ENCODE measurements at regions not wholly inside any gene's neighbourhood (a gene's known extent, or its start where the extent isn't known, plus 50 kb on each side); places are given as distances from the start of the nearest gene placed in this dataset.

GRCh38 chr12:124387528-124387911 is 92.6 kb downstream of the RFLNA start:
- no peak for TF ChIP-seq CTCF (IDR thresholded peaks at IDR 0.05)
- peak; percentile 81 for DNase-seq
- Histone ChIP-seq H3K36me3 (peaks cover 32% of the 10 kb centered on the region), H3K27ac (peak overlapping the region; percentile 65), H3K4me1 (peaks cover 66% of the 10 kb centered on the region), H3K9me3 (no peaks in the 10 kb centered on the region), H3K4me3 (peak overlapping the region; percentile 56), H3K27me3 (no peaks in the 10 kb centered on the region)
- peak; percentile 18 for ATAC-seq
- intact Hi-C loops (cut with DNase I) = no loop called here

GRCh38 chr12:124386661-124387527 is 92.0 kb downstream of the RFLNA start:
- H3K27ac ChIP-seq = peak overlapping the region; percentile 65
- intact Hi-C loops (cut with DNase I) = no loop called here
- H3K4me1 ChIP-seq = peaks cover 66% of the 10 kb centered on the region
- no peak for DNase-seq
- ATAC-seq = no peak
- peaks cover 35% of the 10 kb centered on the region for H3K36me3 ChIP-seq
- no peak for TF ChIP-seq CTCF (IDR thresholded peaks at IDR 0.05)
- H3K4me3 ChIP-seq = peak overlapping the region; percentile 56
- H3K27me3 ChIP-seq = no peaks in the 10 kb centered on the region
- H3K9me3 ChIP-seq = no peaks in the 10 kb centered on the region

- H3K27me3 ChIP-seq = no peaks in the 10 kb centered on the region
- H3K4me1 ChIP-seq = peaks cover 67% of the 10 kb centered on the region
- no peak for TF ChIP-seq CTCF (IDR thresholded peaks at IDR 0.05)
- H3K27ac ChIP-seq = no peak overlapping the region
- peaks cover 35% of the 10 kb centered on the region for H3K36me3 ChIP-seq
- intact Hi-C loops (cut with DNase I) = no loop called here
- H3K9me3 ChIP-seq = no peaks in the 10 kb centered on the region
- no peak overlapping the region for H3K4me3 ChIP-seq
- no peak for ATAC-seq
- no peak for DNase-seq
Measured at GRCh38 chr12:124386059-124386458, 91.2 kb downstream of the RFLNA start.

- no peak for DNase-seq
Measured at GRCh38 chr12:124385219-124385969, 90.5 kb downstream of the RFLNA start.

GRCh38 chr12:124384299-124384894 is 89.5 kb downstream of the RFLNA start:
- intact Hi-C loops (cut with DNase I) = no loop called here
- no peak for TF ChIP-seq CTCF (IDR thresholded peaks at IDR 0.05)
- H3K4me3 ChIP-seq = no peak overlapping the region
- no peak overlapping the region for H3K27ac ChIP-seq
- peaks cover 67% of the 10 kb centered on the region for H3K4me1 ChIP-seq
- DNase-seq (no peak), ATAC-seq (no peak)
- H3K36me3 ChIP-seq = peaks cover 38% of the 10 kb centered on the region
- H3K9me3 ChIP-seq = no peaks in the 10 kb centered on the region
- H3K27me3 ChIP-seq = no peaks in the 10 kb centered on the region

More at GRCh38 chr12:124385219-124385969, 90.5 kb downstream of the RFLNA start:
- no peak for ATAC-seq
- Histone ChIP-seq H3K27me3 (no peaks in the 10 kb centered on the region), H3K36me3 (peaks cover 35% of the 10 kb centered on the region), H3K4me1 (peaks cover 67% of the 10 kb centered on the region), H3K4me3 (no peak overlapping the region), H3K27ac (no peak overlapping the region), H3K9me3 (no peaks in the 10 kb centered on the region)
- TF ChIP-seq CTCF (IDR thresholded peaks at IDR 0.05) = no peak
- intact Hi-C loops (cut with DNase I) = no loop called here
